Prostate gland (tissue), 2 donors: ENCODE measurements at regions not wholly inside any gene's neighbourhood (a gene's known extent, or its start where the extent isn't known, plus 50 kb on each side); places are given as distances from the start of the nearest gene placed in this dataset.

Experiments used
- POLR2A ChIP-seq: fragments of 450-650 bp; IDR thresholded peaks from one replicate; pipeline ENCODE4 v1.6.1; 2016; ENCODE audit warnings: antibody characterized with exemption, mild to moderate bottlenecking
- TF ChIP-seq, protein P1 (sequence below), 4 experiments: fragments of 200-600 bp in 2 of 4; fragments of 450-650 bp in 2 of 4; sonication (generic) in 2 of 4; IDR thresholded peaks; 1 replicate in 3 of 4; 2 replicates in 1 of 4; pipeline ENCODE4 v1.5.1; 2016 to 2019; ENCODE audit warnings: antibody characterized with exemption in 4 of 4, mild to moderate bottlenecking in 2 of 4, moderate library complexity in 2 of 4

DNA sequence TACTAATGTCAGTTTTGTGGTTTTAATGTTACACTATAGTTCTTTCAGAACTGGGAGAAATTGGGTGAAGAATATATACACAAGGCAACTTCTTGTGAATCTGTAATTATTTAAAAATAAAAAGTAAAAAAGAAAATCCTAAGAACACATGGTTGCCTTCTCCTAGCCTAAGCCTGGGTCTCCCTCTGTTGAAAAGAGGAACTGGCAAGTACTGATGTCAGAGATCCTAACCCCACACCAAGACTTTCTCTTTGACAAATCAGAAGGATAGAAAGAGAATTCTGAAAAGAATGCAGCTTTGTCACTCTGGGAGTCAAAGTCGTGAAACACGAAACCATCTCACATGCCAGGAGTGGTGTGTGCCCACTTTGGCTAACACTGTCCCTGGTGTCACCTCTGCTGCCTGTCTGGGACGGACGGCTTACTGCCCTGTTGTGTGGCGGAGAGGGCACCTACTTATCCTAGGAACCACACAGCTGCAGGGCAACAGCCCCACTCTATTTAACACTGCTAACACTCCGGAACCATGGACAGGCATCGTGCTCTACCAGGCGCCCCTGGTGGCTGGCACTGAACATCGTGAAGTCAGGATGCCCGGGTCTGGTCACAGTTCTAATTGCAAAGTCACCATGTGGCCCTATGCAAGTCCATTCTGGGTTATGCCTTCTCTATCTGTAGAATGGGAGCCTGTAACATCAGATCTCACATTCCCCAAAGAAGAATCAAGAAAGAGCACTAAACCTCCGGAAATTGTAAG is 108.7 kb upstream of the CD82 start:
- no peak for TF ChIP-seq POLR2A
- TF ChIP-seq, protein P1, sequence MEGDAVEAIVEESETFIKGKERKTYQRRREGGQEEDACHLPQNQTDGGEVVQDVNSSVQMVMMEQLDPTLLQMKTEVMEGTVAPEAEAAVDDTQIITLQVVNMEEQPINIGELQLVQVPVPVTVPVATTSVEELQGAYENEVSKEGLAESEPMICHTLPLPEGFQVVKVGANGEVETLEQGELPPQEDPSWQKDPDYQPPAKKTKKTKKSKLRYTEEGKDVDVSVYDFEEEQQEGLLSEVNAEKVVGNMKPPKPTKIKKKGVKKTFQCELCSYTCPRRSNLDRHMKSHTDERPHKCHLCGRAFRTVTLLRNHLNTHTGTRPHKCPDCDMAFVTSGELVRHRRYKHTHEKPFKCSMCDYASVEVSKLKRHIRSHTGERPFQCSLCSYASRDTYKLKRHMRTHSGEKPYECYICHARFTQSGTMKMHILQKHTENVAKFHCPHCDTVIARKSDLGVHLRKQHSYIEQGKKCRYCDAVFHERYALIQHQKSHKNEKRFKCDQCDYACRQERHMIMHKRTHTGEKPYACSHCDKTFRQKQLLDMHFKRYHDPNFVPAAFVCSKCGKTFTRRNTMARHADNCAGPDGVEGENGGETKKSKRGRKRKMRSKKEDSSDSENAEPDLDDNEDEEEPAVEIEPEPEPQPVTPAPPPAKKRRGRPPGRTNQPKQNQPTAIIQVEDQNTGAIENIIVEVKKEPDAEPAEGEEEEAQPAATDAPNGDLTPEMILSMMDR (IDR thresholded peaks at IDR 0.05): no peak
